H1 (cell line): ENCODE measurements at regions not wholly inside any gene's neighbourhood (a gene's known extent, or its start where the extent isn't known, plus 50 kb on each side); places are given as distances from the start of the nearest gene placed in this dataset.

ENCODE experiments used
- CTCF ChIA-PET: fragments of 300-600 bp; sonication (Branson Sonifier 250); formaldehyde crosslinking; loops from one replicate; lab custom pipeline; 2021; ENCODE audit not compliant: partially characterized antibody; lab: Charles Lee
- POLR2A ChIA-PET: fragments of 300-600 bp; sonication (Branson Sonifier 250); formaldehyde crosslinking; loops from one replicate; lab custom pipeline; 2021; ENCODE audit warnings: inconsistent platforms; ENCODE audit not compliant: partially characterized antibody; lab: Charles Lee
- DNase-seq, 2 experiments: peaks; one replicate each; pipeline versions ENCODE4 v3.0.0 to v3.0.0-alpha.2; 2010 to 2022; ENCODE audit warnings: low spot score in 2 of 2, low read depth in 1 of 2, mixed read lengths in 1 of 2
- FAIRE-seq: peaks from 2 replicates; lab custom pipeline; 2011; peaks lifted over from hg19 to GRCh38; lab: Jason Lieb, UNC
- H2AFZ ChIP-seq: 2 replicates; pipeline ENCODE4 v1.8.1; 2012; ENCODE audit warnings: low read length, inconsistent platforms
- H2AK5ac ChIP-seq: 2 replicates; pipeline ENCODE4 v1.6.1; 2013; ENCODE audit warnings: low read depth, low read length
- H2BK120ac ChIP-seq: replicated peaks from 2 replicates; pipeline ENCODE3; 2013; ENCODE audit warnings: low read depth, low read length, inconsistent platforms
- H2BK12ac ChIP-seq: 2 replicates; pipeline ENCODE4 v1.6.1; 2013; ENCODE audit warnings: low read depth, low read length
- H2BK15ac ChIP-seq: 2 replicates; pipeline ENCODE4 v1.6.1; 2013; ENCODE audit warnings: low read length
- H2BK20ac ChIP-seq: 2 replicates; pipeline ENCODE4 v1.6.1; 2013; ENCODE audit warnings: low read length
- H2BK5ac ChIP-seq: 2 replicates; pipeline ENCODE4 v1.6.1; 2013; ENCODE audit warnings: low read depth, low read length
- H3K14ac ChIP-seq: 2 replicates; pipeline ENCODE4 v1.6.1; 2013; ENCODE audit warnings: inconsistent platforms; ENCODE audit not compliant: insufficient read length
- H3K18ac ChIP-seq: 2 replicates; pipeline ENCODE4 v1.6.1; 2013; ENCODE audit warnings: low read length; ENCODE audit errors: extremely low read depth
- H3K23ac ChIP-seq: 2 replicates; pipeline ENCODE4 v1.6.1; 2013; ENCODE audit warnings: inconsistent platforms; ENCODE audit not compliant: insufficient read length
- H3K23me2 ChIP-seq: 2 replicates; pipeline ENCODE4 v1.6.1; 2013; ENCODE audit warnings: low read depth, low read length
- H3K27ac ChIP-seq: 2 replicates; pipeline ENCODE4 v1.6.1; 2011; ENCODE audit warnings: low read depth, low read length, inconsistent platforms
- H3K27me3 ChIP-seq, 4 experiments: replicated peaks in 1 of 4; 1 replicate in 1 of 4; 2 replicates in 3 of 4; pipeline versions ENCODE4 v1.6.1 to v1.8.1; 2011 to 2013; ENCODE audit warnings: low read length in 3 of 4, mild to moderate bottlenecking in 3 of 4, inconsistent platforms in 2 of 4, mixed read lengths in 2 of 4, moderate library complexity in 1 of 4; ENCODE audit not compliant: control insufficient read depth in 3 of 4, insufficient read depth in 3 of 4; ENCODE audit errors: extremely low read depth in 1 of 4
- H3K36me3 ChIP-seq, 4 experiments: 2 replicates each; pipeline versions ENCODE4 v1.6.1 to v1.8.1; 2011 to 2013; ENCODE audit warnings: mild to moderate bottlenecking in 4 of 4, low read length in 3 of 4, moderate library complexity in 2 of 4, control low read depth in 1 of 4, inconsistent platforms in 1 of 4; ENCODE audit not compliant: insufficient read depth in 4 of 4, control insufficient read depth in 2 of 4
- H3K4ac ChIP-seq: replicated peaks from 2 replicates; pipeline ENCODE3; 2013; ENCODE audit warnings: low read length, low read depth, mixed read lengths, inconsistent platforms; ENCODE audit not compliant: insufficient read length
- H3K4me1 ChIP-seq, 4 experiments: replicated peaks in 1 of 4; 1 replicate in 1 of 4; 2 replicates in 3 of 4; pipeline versions ENCODE4 v1.6.1 to v1.8.1; 2011 to 2013; ENCODE audit warnings: low read length in 3 of 4, inconsistent platforms in 2 of 4, mixed read lengths in 1 of 4; ENCODE audit not compliant: insufficient read depth in 4 of 4, control insufficient read depth in 3 of 4
- H3K4me2 ChIP-seq, 2 experiments: 2 replicates each; pipeline versions ENCODE4 v1.6.1 to v1.8.1; 2011 to 2013; ENCODE audit warnings: low read depth in 2 of 2, low read length in 2 of 2, control low read depth in 1 of 2, inconsistent platforms in 1 of 2, mild to moderate bottlenecking in 1 of 2; ENCODE audit not compliant: insufficient read depth in 1 of 2
- H3K4me3 ChIP-seq, 4 experiments: fragments of 200-600, 300-600 bp in 1 of 4; sonication (generic), shearing (Covaris generic), sonication (Bioruptor Twin) in 1 of 4; 2 replicates each; pipeline versions ENCODE4 v1.5.1 to v1.8.1; 2011 to 2016; ENCODE audit warnings: low read length in 4 of 4, low read depth in 3 of 4, control low read depth in 2 of 4, inconsistent platforms in 2 of 4, mild to moderate bottlenecking in 2 of 4, mixed read lengths in 1 of 4, moderate library complexity in 1 of 4; ENCODE audit not compliant: insufficient read depth in 2 of 4; ENCODE audit errors: extremely low read depth in 1 of 4
- H3K56ac ChIP-seq: replicated peaks from 2 replicates; pipeline ENCODE3; 2013; ENCODE audit warnings: low read depth, mild to moderate bottlenecking, mixed read lengths, low read length, inconsistent platforms; ENCODE audit not compliant: insufficient read length
- H3K79me1 ChIP-seq: 2 replicates; pipeline ENCODE4 v1.6.1; 2013; ENCODE audit warnings: low read depth, low read length, control low read depth
- H3K79me2 ChIP-seq, 2 experiments: 2 replicates each; pipeline versions ENCODE4 v1.6.1 to v1.8.1; 2012 to 2013; ENCODE audit warnings: low read length in 2 of 2, mild to moderate bottlenecking in 2 of 2, inconsistent platforms in 1 of 2; ENCODE audit not compliant: insufficient read depth in 2 of 2, control insufficient read depth in 1 of 2
- H3K9ac ChIP-seq, 4 experiments: replicated peaks in 1 of 4; 1 replicate in 1 of 4; 2 replicates in 3 of 4; pipeline versions ENCODE4 v1.6.1 to v1.8.1; 2011 to 2013; ENCODE audit warnings: low read depth in 3 of 4, low read length in 3 of 4, control low read depth in 2 of 4, mild to moderate bottlenecking in 2 of 4, moderate library complexity in 2 of 4, inconsistent platforms in 1 of 4; ENCODE audit errors: extremely low read depth in 1 of 4
- H3K9me3 ChIP-seq, 2 experiments: 2 replicates each; pipeline versions ENCODE4 v1.6.1 to v1.8.1; 2012 to 2013; ENCODE audit warnings: mild to moderate bottlenecking in 2 of 2, moderate library complexity in 2 of 2, control low read depth in 1 of 2, inconsistent platforms in 1 of 2, low read depth in 1 of 2, low read length in 1 of 2, mixed read lengths in 1 of 2; ENCODE audit not compliant: insufficient read depth in 2 of 2
- H4K20me1 ChIP-seq, 2 experiments: replicated peaks in 1 of 2; 2 replicates each; pipeline versions ENCODE3 to v1.8.1; 2011 to 2013; ENCODE audit warnings: inconsistent platforms in 2 of 2, low read length in 2 of 2, mild to moderate bottlenecking in 1 of 2; ENCODE audit not compliant: insufficient read depth in 2 of 2, control insufficient read depth in 1 of 2
- H4K5ac ChIP-seq: 2 replicates; pipeline ENCODE4 v1.6.1; 2013; ENCODE audit warnings: low read length, low read depth, mixed read lengths, inconsistent platforms; ENCODE audit not compliant: insufficient read length
- H4K8ac ChIP-seq: 2 replicates; pipeline ENCODE4 v1.8.0; 2013; ENCODE audit warnings: mild to moderate bottlenecking, moderate library complexity, low read length, inconsistent platforms; ENCODE audit not compliant: insufficient read depth; ENCODE audit errors: extremely low read depth
- H4K91ac ChIP-seq: replicated peaks from 2 replicates; pipeline ENCODE3; 2013; ENCODE audit warnings: low read length, mixed read lengths, inconsistent platforms; ENCODE audit not compliant: insufficient read length
- ATF3 ChIP-seq: IDR thresholded peaks from 2 replicates; pipeline ENCODE4 v1.6.1; 2011; ENCODE audit warnings: low read depth, mild to moderate bottlenecking, low read length; ENCODE audit not compliant: insufficient read depth
- CTCF ChIP-seq, 3 experiments: IDR thresholded peaks; 1 replicate in 2 of 3; 2 replicates in 1 of 3; pipeline versions ENCODE4 v1.5.1 to v1.6.1; 2011; ENCODE audit warnings: low read length in 3 of 3, mild to moderate bottlenecking in 3 of 3, inconsistent platforms in 2 of 3, low read depth in 1 of 3, moderate library complexity in 1 of 3; ENCODE audit not compliant: insufficient read depth in 1 of 3; ENCODE audit errors: control extremely low read depth in 1 of 3
- TEAD4 ChIP-seq: IDR thresholded peaks from 2 replicates; pipeline ENCODE4 v1.6.1; 2012; ENCODE audit warnings: low read depth, low read length, inconsistent platforms, mixed read lengths
- WGBS, 2 experiments: shearing (Covaris generic) in 1 of 2; methylation state at CpG; one replicate each; pipeline versions ENCODE4 v1.1.6 to v1.1.7; 2013 to 2015; ENCODE audit warnings: low lambda C conversion rate in 2 of 2, mixed read lengths in 2 of 2, inconsistent platforms in 1 of 2, low coverage in 1 of 2, missing lambda C conversion rate in 1 of 2; ENCODE audit not compliant: insufficient replicate concordance in 2 of 2, insufficient coverage in 1 of 2, insufficient read length in 1 of 2; ENCODE audit errors: extremely low coverage in 1 of 2, missing lambda C conversion rate in 1 of 2; 5-methylcytosine and 5-hydroxymethylcytosine counted together

GRCh38 chr2:45138904-45139303 is 129.7 kb upstream of the SIX2 start:
- no peak overlapping the region for H3K18ac ChIP-seq
- H2BK5ac ChIP-seq, result no peak overlapping the region
- no peaks in the 10 kb centered on the region; a peak in 2 of 7 replicates for H3K27me3 ChIP-seq
- no peaks in the 10 kb centered on the region for H3K79me1 ChIP-seq
- no peak overlapping the region for H2BK20ac ChIP-seq
- H2AK5ac ChIP-seq, result no peak overlapping the region
- WGBS, 2 experiments, result 84% methylated on average over 4 of the region's 4 CpGs; no CpG with 5 or more reads in 1 of the 2 experiments
- H3K23me2 ChIP-seq, result no peaks in the 10 kb centered on the region
- no peak overlapping the region for H2BK15ac ChIP-seq
- no peak overlapping the region for H3K14ac ChIP-seq
- H3K9me3 ChIP-seq, result no peaks in the 10 kb centered on the region
- H3K56ac ChIP-seq, result no peak overlapping the region
- peak overlapping the region; percentile 43; the same call in 1 of the 2 replicates for H2BK12ac ChIP-seq
- H3K4me3 ChIP-seq, result no peak overlapping the region
- no peak overlapping the region for H3K4me2 ChIP-seq
- ChIA-PET POLR2A (interaction anchor here (1.4 kb wide), 1 partner anchor 11 kb away, joined by 3 read pairs; no protein-coding TSS in a partner anchor), CTCF (interaction anchor here (1.2 to 1.8 kb wide), 2 partner anchors 10 to 138 kb away, joined by 3 to 4 read pairs; no protein-coding TSS in a partner anchor)
- no peak overlapping the region for H4K5ac ChIP-seq
- peaks cover 0 to 3% (median under 1%) of the 10 kb centered on the region in 4 experiments; a peak in 1 of 7 replicates for H3K4me1 ChIP-seq
- no peaks in the 10 kb centered on the region for H4K20me1 ChIP-seq
- H4K91ac ChIP-seq, result no peak overlapping the region
- no peaks in the 10 kb centered on the region for H3K79me2 ChIP-seq
- H3K23ac ChIP-seq, result no peak overlapping the region
- H2AFZ ChIP-seq, result peak overlapping the region; percentile 40; the same call in 1 of the 2 replicates
- TF ChIP-seq ATF3, result no peak
- TF ChIP-seq TEAD4, result 0 out of 2 replicates have a peak, but pooled peaks have one; percentile 40
- TF ChIP-seq CTCF (IDR thresholded peaks at IDR 0.05; ENCODE audit: control extremely low read depth in 1 of 3, insufficient read depth in 1 of 3, low read depth in 1 of 3, low read length in 3 of 3), result peak in 1 of 3 experiments; percentile 6; a peak in 1 of 4 replicates
- TF ChIP-seq, all 59 proteins: peak for 2
- no peak overlapping the region for H3K9ac ChIP-seq
- H4K8ac ChIP-seq, result no peak overlapping the region
- DNase-seq, result no peak
- H3K36me3 ChIP-seq, result no peaks in the 10 kb centered on the region
- H2BK120ac ChIP-seq, result no peak overlapping the region
- no peak for FAIRE-seq
- H3K27ac ChIP-seq, result no peak overlapping the region
- no peak overlapping the region for H3K4ac ChIP-seq
